Breast epithelium (tissue), 3 donors: ENCODE measurements at regions not wholly inside any gene's neighbourhood (a gene's known extent, or its start where the extent isn't known, plus 50 kb on each side); places are given as distances from the start of the nearest gene placed in this dataset.

Experiments
- CTCF ChIP-seq, 3 donors: fragments of 450-650 bp; IDR thresholded peaks; one replicate each; pipeline ENCODE4 v1.5.1; 2016 to 2017; ENCODE audit warnings: antibody characterized with exemption in 3 of 3, mild to moderate bottlenecking in 3 of 3, moderate library complexity in 3 of 3
- POLR2A ChIP-seq: fragments of 450-650 bp; IDR thresholded peaks from one replicate; pipeline ENCODE4 v1.6.1; 2016; ENCODE audit warnings: antibody characterized with exemption, mild to moderate bottlenecking, moderate library complexity

GRCh38 chr10:71144824-71145223 is 67.5 kb upstream of the UNC5B start:
- TF ChIP-seq POLR2A (no peak), CTCF (IDR thresholded peaks at IDR 0.05) (no peak)
